HG03135 (cell line): ENCODE measurements at regions not wholly inside any gene's neighbourhood (a gene's known extent, or its start where the extent isn't known, plus 50 kb on each side); places are given as distances from the start of the nearest gene placed in this dataset.

Source experiments
- ATAC-seq: cut with Tn5 transposase; IDR thresholded peaks from one replicate; pipeline ENCODE4 v1.9.1; 2021; ENCODE audit warnings: mild to moderate bottlenecking, moderate library complexity; ENCODE audit not compliant: unreplicated experiment

- no peak for ATAC-seq
Measured at GRCh38 chr14:31964490-31964889, 112.6 kb upstream of the ARHGAP5 start.

GRCh38 chr14:31965071-31965734 lies 111.9 kb upstream of the ARHGAP5 start:
- no peak for ATAC-seq

GRCh38 chr14:31965735-31966598 lies 111.1 kb upstream of the ARHGAP5 start:
- no peak for ATAC-seq

GRCh38 chr14:31966896-31967668 lies 110.0 kb upstream of the ARHGAP5 start:
- ATAC-seq: no peak

- no peak for ATAC-seq
Measured at GRCh38 chr14:31967669-31967975, 109.5 kb upstream of the ARHGAP5 start.

- ATAC-seq: peak; percentile 72
Measured at GRCh38 chr14:31968107-31968810, 108.8 kb upstream of the ARHGAP5 start.

- ATAC-seq: no peak
Measured at GRCh38 chr14:31968956-31969698, 108.0 kb upstream of the ARHGAP5 start.

GRCh38 chr14:31969699-31970240 lies 107.3 kb upstream of the ARHGAP5 start:
- no peak for ATAC-seq

- no peak for ATAC-seq
Measured at GRCh38 chr14:31970744-31971143, 106.4 kb upstream of the ARHGAP5 start.

- no peak for ATAC-seq
Measured at GRCh38 chr14:31971612-31972011, 105.5 kb upstream of the ARHGAP5 start.

- ATAC-seq: no peak
Measured at GRCh38 chr14:31977001-31977556, 100.0 kb upstream of the ARHGAP5 start.

GRCh38 chr14:31978423-31978822 lies 98.7 kb upstream of the ARHGAP5 start:
- ATAC-seq: no peak

- no peak for ATAC-seq
Measured at GRCh38 chr14:31982642-31983041, 94.5 kb upstream of the ARHGAP5 start.

- no peak for ATAC-seq
Measured at GRCh38 chr14:31986405-31986804, 90.7 kb upstream of the ARHGAP5 start.

- ATAC-seq: no peak
Measured at GRCh38 chr14:31987721-31988120, 89.4 kb upstream of the ARHGAP5 start.

- ATAC-seq: no peak
Measured at GRCh38 chr14:31988244-31988643, 88.9 kb upstream of the ARHGAP5 start.

- no peak for ATAC-seq
Measured at GRCh38 chr14:31990183-31990857, 86.8 kb upstream of the ARHGAP5 start.

GRCh38 chr14:31990926-31991572 lies 86.1 kb upstream of the ARHGAP5 start:
- ATAC-seq: no peak

GRCh38 chr14:31992011-31992447 lies 85.1 kb upstream of the ARHGAP5 start:
- no peak for ATAC-seq
